BE2C (cell line): ENCODE measurements at regions not wholly inside any gene's neighbourhood (a gene's known extent, or its start where the extent isn't known, plus 50 kb on each side); places are given as distances from the start of the nearest gene placed in this dataset.

Experiments used
- DNase-seq: peaks from one replicate; pipeline ENCODE4 v3.0.0-alpha.2; 2020
- H3K27me3 ChIP-seq: fragments of 250-450 bp; sonication (Bioruptor Pico); 2 replicates; pipeline ENCODE4 v1.5.1; 2020; ENCODE audit warnings: mild to moderate bottlenecking
- H3K36me3 ChIP-seq: fragments of 250-450 bp; sonication (Bioruptor Pico); 2 replicates; pipeline ENCODE4 v1.5.1; 2020; ENCODE audit warnings: mild to moderate bottlenecking
- H3K4me1 ChIP-seq: fragments of 250-450 bp; sonication (Bioruptor Pico); 2 replicates; pipeline ENCODE4 v1.5.1; 2020
- H3K4me3 ChIP-seq: 2 replicates; pipeline ENCODE4 v1.5.1; 2011; ENCODE audit warnings: low read depth, low read length
- H3K9me3 ChIP-seq: fragments of 250-450 bp; sonication (Bioruptor Pico); 2 replicates; pipeline ENCODE4 v1.5.1; 2020
- CTCF ChIP-seq: IDR thresholded peaks from 2 replicates; pipeline ENCODE4 v1.5.1; 2012; ENCODE audit warnings: mild to moderate bottlenecking, low read depth, low read length

- H3K4me3 ChIP-seq, result no peak overlapping the region
- H3K27me3 ChIP-seq, result no peaks in the 10 kb centered on the region
- no peaks in the 10 kb centered on the region for H3K9me3 ChIP-seq
- no peaks in the 10 kb centered on the region for H3K4me1 ChIP-seq
- no peak for TF ChIP-seq CTCF
- no peaks in the 10 kb centered on the region for H3K36me3 ChIP-seq
- DNase-seq, result no peak
Observed at GRCh38 chr3:66803721-66804695, 194.1 kb upstream of the KBTBD8 start.

DNA sequence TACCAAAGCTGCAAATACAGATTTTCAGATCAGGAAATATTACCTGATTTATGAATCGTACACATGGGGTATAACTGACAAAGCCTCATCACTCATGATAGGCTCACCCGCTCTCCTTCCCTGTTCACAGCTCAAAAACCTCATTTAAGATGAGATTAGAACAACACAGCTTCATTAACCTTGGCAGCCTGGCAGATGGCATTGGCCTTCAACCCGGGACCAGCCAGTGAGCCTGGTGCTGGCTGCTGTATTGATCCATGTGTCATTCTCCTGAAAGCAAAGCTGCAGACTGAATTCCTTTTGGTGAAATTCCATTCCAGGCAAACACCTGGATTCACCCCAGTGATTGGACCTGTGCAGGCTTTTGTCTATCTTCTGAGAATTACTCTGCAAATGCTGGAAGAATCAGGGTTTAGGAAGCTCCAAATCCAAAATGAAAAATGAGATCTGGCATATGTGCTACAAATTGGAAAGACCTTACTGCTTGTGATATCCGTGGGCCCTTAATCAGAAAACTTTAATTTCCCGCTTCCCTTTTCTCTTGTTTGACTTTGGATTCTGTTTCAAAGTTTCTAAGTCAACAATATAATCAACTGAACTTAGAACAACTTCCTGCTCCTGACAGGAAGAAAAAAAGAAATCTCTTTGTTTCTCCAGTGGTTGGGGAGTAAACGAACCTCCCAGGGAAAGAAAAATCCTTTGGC is 189.1 kb upstream of the KBTBD8 start:
- no peak for TF ChIP-seq CTCF
- Histone ChIP-seq H3K4me3 (no peak overlapping the region), H3K4me1 (no peaks in the 10 kb centered on the region), H3K9me3 (no peaks in the 10 kb centered on the region), H3K27me3 (no peaks in the 10 kb centered on the region), H3K36me3 (no peaks in the 10 kb centered on the region)
- DNase-seq, result no peak

DNA sequence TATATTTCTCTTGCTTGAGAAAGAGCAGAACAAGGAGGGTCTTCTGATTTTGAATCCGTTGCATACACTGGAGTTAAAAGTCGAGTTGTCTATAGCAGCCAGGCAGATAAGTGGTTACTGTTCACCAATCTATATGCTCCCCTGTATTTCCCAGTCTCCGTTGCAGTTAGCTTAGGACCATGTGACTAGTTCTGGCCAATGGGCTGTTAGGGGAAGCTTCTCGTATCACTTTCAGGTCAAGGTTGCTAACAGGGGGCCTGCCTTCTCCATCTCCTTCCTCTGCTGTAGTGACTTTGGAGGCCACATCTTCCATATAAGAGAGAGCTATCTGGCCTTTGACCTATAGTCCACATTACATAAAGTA is 188.5 kb upstream of the KBTBD8 start:
- no peaks in the 10 kb centered on the region for H3K27me3 ChIP-seq
- H3K9me3 ChIP-seq, result no peaks in the 10 kb centered on the region
- DNase-seq, result no peak
- TF ChIP-seq CTCF, result no peak
- H3K36me3 ChIP-seq, result no peaks in the 10 kb centered on the region
- no peak overlapping the region for H3K4me3 ChIP-seq
- H3K4me1 ChIP-seq, result no peaks in the 10 kb centered on the region

DNA sequence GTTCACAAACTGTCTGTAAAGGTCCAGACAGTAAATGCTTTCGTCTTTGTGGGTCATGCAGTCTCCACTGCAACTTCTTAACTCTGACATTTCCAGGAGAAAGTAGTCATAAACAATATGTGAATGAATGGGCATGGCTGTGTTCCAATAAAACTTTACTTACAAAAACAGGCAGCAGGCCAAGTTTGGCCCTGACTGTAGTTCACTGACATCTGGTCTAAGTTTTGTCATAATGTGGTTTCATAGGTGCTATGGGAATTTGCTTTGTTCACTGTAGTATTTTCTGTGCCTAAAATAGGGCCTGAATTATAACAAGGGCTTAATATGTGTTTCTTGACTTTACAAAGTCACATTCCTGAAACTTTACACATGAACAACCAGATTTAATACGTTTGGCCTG is 186.0 kb upstream of the KBTBD8 start:
- no peak overlapping the region for H3K4me3 ChIP-seq
- H3K4me1 ChIP-seq, result no peaks in the 10 kb centered on the region
- no peak for DNase-seq
- H3K36me3 ChIP-seq, result no peaks in the 10 kb centered on the region
- TF ChIP-seq CTCF, result no peak
- no peaks in the 10 kb centered on the region for H3K27me3 ChIP-seq
- H3K9me3 ChIP-seq, result no peaks in the 10 kb centered on the region

- no peak for DNase-seq
- Histone ChIP-seq H3K36me3 (no peaks in the 10 kb centered on the region), H3K9me3 (no peaks in the 10 kb centered on the region), H3K4me1 (no peaks in the 10 kb centered on the region), H3K4me3 (no peak overlapping the region), H3K27me3 (peaks cover 3% of the 10 kb centered on the region; the same call in 1 of the 2 replicates)
- TF ChIP-seq CTCF, result no peak
Observed at GRCh38 chr3:66812741-66813140, 185.4 kb upstream of the KBTBD8 start.
